ENCODE measurements at regions not wholly inside any gene's neighbourhood (a gene's known extent, or its start where the extent isn't known, plus 50 kb on each side); places are given as distances from the start of the nearest gene placed in this dataset.

- Histone ChIP-seq H3K9me3 (ENCODE audit: control extremely low read depth in 1 of 3, control insufficient read depth in 2 of 3, insufficient read depth in 1 of 3, low read length in 2 of 3) (no peaks in the 10 kb centered on the region), H3K79me2 (ENCODE audit: control insufficient read depth, insufficient read depth, low read length) (no peaks in the 10 kb centered on the region), H3K9ac (ENCODE audit: low read length) (no peak overlapping the region), H3K4me2 (replicated peaks; ENCODE audit: low read depth, low read length, poor library complexity, severe bottlenecking) (no peak overlapping the region), H3K4me3 (ENCODE audit: control extremely low read depth in 1 of 5, extremely low read depth in 1 of 5, insufficient read depth in 1 of 5, low read depth in 2 of 5, low read length in 4 of 5) (no peak overlapping the region), H3K27me3 (replicated peaks in 1 of 4; ENCODE audit: control extremely low read depth in 1 of 4, control insufficient read depth in 3 of 4, insufficient read depth in 4 of 4, low read length in 3 of 4) (no peaks in the 10 kb centered on the region), H3K4me1 (ENCODE audit: control insufficient read depth in 2 of 2, insufficient read depth in 2 of 2, low read length in 2 of 2) (no peaks in the 10 kb centered on the region), H3K36me3 (replicated peaks in 1 of 2; ENCODE audit: control extremely low read depth in 1 of 2, control insufficient read depth in 1 of 2, extremely low read depth in 1 of 2, insufficient read depth in 2 of 2, low read length in 1 of 2) (no peaks in the 10 kb centered on the region), H2AFZ (ENCODE audit: insufficient read depth, low read depth, low read length, poor library complexity, severe bottlenecking) (no peak overlapping the region), H4K20me1 (ENCODE audit: control insufficient read depth, insufficient read depth, low read length, poor library complexity, severe bottlenecking) (no peaks in the 10 kb centered on the region), H3K27ac (ENCODE audit: low read length in 2 of 2) (no peak overlapping the region)
- CTCF ChIA-PET = no interaction called here
- TF ChIP-seq EZH2 (IDR thresholded peaks at IDR 0.05; ENCODE audit: borderline replicate concordance, insufficient read depth, low read depth, low read length, poor library complexity, severe bottlenecking) = no peak
- TF ChIP-seq, protein P1, sequence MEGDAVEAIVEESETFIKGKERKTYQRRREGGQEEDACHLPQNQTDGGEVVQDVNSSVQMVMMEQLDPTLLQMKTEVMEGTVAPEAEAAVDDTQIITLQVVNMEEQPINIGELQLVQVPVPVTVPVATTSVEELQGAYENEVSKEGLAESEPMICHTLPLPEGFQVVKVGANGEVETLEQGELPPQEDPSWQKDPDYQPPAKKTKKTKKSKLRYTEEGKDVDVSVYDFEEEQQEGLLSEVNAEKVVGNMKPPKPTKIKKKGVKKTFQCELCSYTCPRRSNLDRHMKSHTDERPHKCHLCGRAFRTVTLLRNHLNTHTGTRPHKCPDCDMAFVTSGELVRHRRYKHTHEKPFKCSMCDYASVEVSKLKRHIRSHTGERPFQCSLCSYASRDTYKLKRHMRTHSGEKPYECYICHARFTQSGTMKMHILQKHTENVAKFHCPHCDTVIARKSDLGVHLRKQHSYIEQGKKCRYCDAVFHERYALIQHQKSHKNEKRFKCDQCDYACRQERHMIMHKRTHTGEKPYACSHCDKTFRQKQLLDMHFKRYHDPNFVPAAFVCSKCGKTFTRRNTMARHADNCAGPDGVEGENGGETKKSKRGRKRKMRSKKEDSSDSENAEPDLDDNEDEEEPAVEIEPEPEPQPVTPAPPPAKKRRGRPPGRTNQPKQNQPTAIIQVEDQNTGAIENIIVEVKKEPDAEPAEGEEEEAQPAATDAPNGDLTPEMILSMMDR (IDR thresholded peaks at IDR 0.05) = no peak
- POLR2A ChIA-PET = no interaction called here
- Mint-ChIP-seq H3K9me3 (ENCODE audit: insufficient read depth) (peaks cover 2% of the 10 kb centered on the region), H3K4me3 (no peak overlapping the region), H3K4me1 (no peaks in the 10 kb centered on the region), H3K27ac (no peak overlapping the region), H3K27me3 (no peaks in the 10 kb centered on the region)
- ATAC-seq (ENCODE audit: low read depth) (no peak), DNase-seq (no peak)
- no CpG with 5 or more reads among the region's 7 CpGs for WGBS (ENCODE audit: insufficient coverage)
- intact Hi-C loops (cut with micrococcal nuclease) = no loop called here
Observed at GRCh38 chr5:167893271-167893670, 398.2 kb upstream of the WWC1 start.

DNA sequence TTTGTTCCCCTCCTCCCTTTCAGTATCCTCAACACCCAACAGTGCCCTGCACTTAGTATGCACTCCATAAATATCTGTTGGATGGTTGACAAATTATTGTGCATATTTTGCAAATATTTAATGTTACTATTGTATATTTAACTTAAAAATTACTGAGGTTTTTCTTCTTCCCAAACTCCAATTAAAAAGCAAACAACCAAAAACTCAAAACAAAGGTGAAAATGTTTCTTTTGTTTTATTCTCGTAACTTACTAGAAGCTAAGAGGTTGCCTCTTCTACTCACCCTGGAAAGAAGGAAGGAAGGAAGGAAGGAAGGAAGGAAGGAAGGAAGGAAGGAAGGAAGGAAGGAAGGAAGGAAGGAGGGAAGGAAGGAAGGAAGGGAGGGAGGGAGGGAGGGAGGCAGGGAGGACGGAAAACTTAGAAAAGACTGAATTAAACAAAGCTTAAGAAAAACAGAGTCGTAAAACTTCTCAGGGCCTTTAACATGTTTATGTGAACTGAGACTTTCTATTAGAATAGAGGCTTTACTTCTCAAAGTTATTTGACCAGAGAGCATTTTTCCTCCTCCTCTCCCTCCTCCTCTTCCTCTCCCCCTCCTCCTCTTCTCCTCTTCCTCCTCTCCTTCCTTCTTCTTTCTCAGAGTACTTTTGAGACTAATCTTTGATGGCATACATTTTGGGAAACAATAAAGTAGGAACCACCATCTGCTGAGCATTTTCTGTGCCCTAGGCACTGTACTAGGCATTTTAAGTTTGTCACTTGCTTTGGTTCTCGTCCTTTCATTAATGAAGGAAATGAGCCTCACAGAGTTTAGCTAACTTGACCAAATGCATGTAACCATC, 396.6 kb upstream of the WWC1 start:
- Histone ChIP-seq H3K4me1 (ENCODE audit: control insufficient read depth in 2 of 2, insufficient read depth in 2 of 2, low read length in 2 of 2) (no peaks in the 10 kb centered on the region), H3K4me3 (ENCODE audit: control extremely low read depth in 1 of 5, extremely low read depth in 1 of 5, insufficient read depth in 1 of 5, low read depth in 2 of 5, low read length in 4 of 5) (no peak overlapping the region), H3K79me2 (ENCODE audit: control insufficient read depth, insufficient read depth, low read length) (no peaks in the 10 kb centered on the region), H3K9me3 (ENCODE audit: control extremely low read depth in 1 of 3, control insufficient read depth in 2 of 3, insufficient read depth in 1 of 3, low read length in 2 of 3) (no peaks in the 10 kb centered on the region), H2AFZ (ENCODE audit: insufficient read depth, low read depth, low read length, poor library complexity, severe bottlenecking) (no peak overlapping the region), H3K27me3 (replicated peaks in 1 of 4; ENCODE audit: control extremely low read depth in 1 of 4, control insufficient read depth in 3 of 4, insufficient read depth in 4 of 4, low read length in 3 of 4) (no peaks in the 10 kb centered on the region), H3K36me3 (replicated peaks in 1 of 2; ENCODE audit: control extremely low read depth in 1 of 2, control insufficient read depth in 1 of 2, extremely low read depth in 1 of 2, insufficient read depth in 2 of 2, low read length in 1 of 2) (no peaks in the 10 kb centered on the region), H3K4me2 (replicated peaks; ENCODE audit: low read depth, low read length, poor library complexity, severe bottlenecking) (no peak overlapping the region), H4K20me1 (ENCODE audit: control insufficient read depth, insufficient read depth, low read length, poor library complexity, severe bottlenecking) (no peaks in the 10 kb centered on the region), H3K27ac (ENCODE audit: low read length in 2 of 2) (no peak overlapping the region), H3K9ac (ENCODE audit: low read length) (no peak overlapping the region)
- intact Hi-C loops (cut with micrococcal nuclease) = no loop called here
- Mint-ChIP-seq H3K27ac (no peak overlapping the region), H3K9me3 (ENCODE audit: insufficient read depth) (peaks cover 2% of the 10 kb centered on the region), H3K4me1 (no peaks in the 10 kb centered on the region), H3K4me3 (no peak overlapping the region), H3K27me3 (no peaks in the 10 kb centered on the region)
- TF ChIP-seq EZH2 (IDR thresholded peaks at IDR 0.05; ENCODE audit: borderline replicate concordance, insufficient read depth, low read depth, low read length, poor library complexity, severe bottlenecking) = no peak
- TF ChIP-seq, protein P1 (IDR thresholded peaks at IDR 0.05) = no peak
- ATAC-seq (ENCODE audit: low read depth) (no peak), DNase-seq (no peak)
- 93% methylated on average over 1 of the region's 4 CpGs for WGBS (ENCODE audit: insufficient coverage)
- ChIA-PET POLR2A (no interaction called here), CTCF (no interaction called here)
